Activated B cell treated with CpG ODN at 0.5 μM for 24 hours (primary cell): ENCODE measurements at regions not wholly inside any gene's neighbourhood (a gene's known extent, or its start where the extent isn't known, plus 50 kb on each side); places are given as distances from the start of the nearest gene placed in this dataset.
"Not testable (repeated sequence)": the region's sequence is repeated elsewhere in the genome, so short reads cannot be mapped to it uniquely, and the experiment has no call there.

Experiments
- ATAC-seq: fragments of 200-7000 bp; cut with Tn5 transposase; one replicate; pipeline ENCODE4 v1.10.0; 2021; ENCODE audit warnings: low read depth, mild to moderate bottlenecking, moderate library complexity
- CTCF ChIA-PET: fragments of 350-600 bp; sonication (Branson Sonifier 250); formaldehyde crosslinking; loops from one replicate; lab custom pipeline; 2021; ENCODE audit warnings: antibody characterized with exemption; lab: Charles Lee
- POLR2A ChIA-PET: fragments of 350-600 bp; sonication (Branson Sonifier 250); formaldehyde crosslinking; loops from one replicate; lab custom pipeline; 2021; ENCODE audit warnings: antibody characterized with exemption; lab: Charles Lee
- DNase-seq: peaks from one replicate; pipeline ENCODE4 v3.0.0; 2022
- H3K27ac Mint-ChIP-seq: one replicate; pipeline ENCODE4 v1.8.0; 2020; ENCODE audit warnings: mixed read lengths
- H3K27me3 Mint-ChIP-seq: one replicate; pipeline ENCODE4 v1.8.0; 2021; ENCODE audit warnings: mixed read lengths
- H3K36me3 Mint-ChIP-seq: one replicate; pipeline ENCODE4 v1.8.0; 2021; ENCODE audit warnings: low read depth, mixed read lengths
- H3K4me1 Mint-ChIP-seq: one replicate; pipeline ENCODE4 v1.8.0; 2021; ENCODE audit warnings: mixed read lengths
- H3K4me3 Mint-ChIP-seq: one replicate; pipeline ENCODE4 v1.8.0; 2020; ENCODE audit warnings: mild to moderate bottlenecking, mixed read lengths
- H3K9me3 Mint-ChIP-seq: one replicate; pipeline ENCODE4 v1.8.0; 2020; ENCODE audit warnings: mixed read lengths
- intact Hi-C: fragments of 100-400 bp; cut with micrococcal nuclease; formaldehyde crosslinking; loops from one replicate; pipeline ENCODE4 v1.15.1; 2024
- TF ChIP-seq, protein P1 (sequence below): fragments of 200-600 bp; IDR thresholded peaks from one replicate; pipeline ENCODE4 v1.8.0; 2022; ENCODE audit warnings: antibody characterized with exemption, mild to moderate bottlenecking

DNA sequence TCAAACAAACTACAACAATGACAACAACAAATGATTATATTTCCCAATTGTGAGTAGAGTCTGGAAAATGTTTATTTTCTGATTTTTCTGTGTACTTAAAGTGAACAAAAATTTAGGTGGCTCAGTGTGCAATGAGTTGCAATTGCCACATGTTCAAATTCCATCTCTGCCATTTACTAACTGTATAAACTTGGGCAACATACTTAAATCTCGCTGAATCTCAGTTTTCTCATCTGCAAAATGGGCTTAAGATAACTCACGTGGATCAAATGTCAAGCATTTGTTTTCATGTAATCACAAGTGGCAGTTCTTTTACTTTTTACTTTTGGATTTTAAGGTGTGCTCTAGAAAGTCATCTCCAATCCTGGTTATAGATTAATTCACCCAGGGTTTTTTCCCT is 416.8 kb upstream of the HNRNPA3 start:
- H3K9me3 Mint-ChIP-seq, result no peaks in the 10 kb centered on the region
- no peak overlapping the region for H3K4me3 Mint-ChIP-seq
- no peaks in the 10 kb centered on the region for H3K36me3 Mint-ChIP-seq
- intact Hi-C loops, result no loop called here
- ChIA-PET POLR2A (no interaction called here), CTCF (no interaction called here)
- TF ChIP-seq, protein P1, sequence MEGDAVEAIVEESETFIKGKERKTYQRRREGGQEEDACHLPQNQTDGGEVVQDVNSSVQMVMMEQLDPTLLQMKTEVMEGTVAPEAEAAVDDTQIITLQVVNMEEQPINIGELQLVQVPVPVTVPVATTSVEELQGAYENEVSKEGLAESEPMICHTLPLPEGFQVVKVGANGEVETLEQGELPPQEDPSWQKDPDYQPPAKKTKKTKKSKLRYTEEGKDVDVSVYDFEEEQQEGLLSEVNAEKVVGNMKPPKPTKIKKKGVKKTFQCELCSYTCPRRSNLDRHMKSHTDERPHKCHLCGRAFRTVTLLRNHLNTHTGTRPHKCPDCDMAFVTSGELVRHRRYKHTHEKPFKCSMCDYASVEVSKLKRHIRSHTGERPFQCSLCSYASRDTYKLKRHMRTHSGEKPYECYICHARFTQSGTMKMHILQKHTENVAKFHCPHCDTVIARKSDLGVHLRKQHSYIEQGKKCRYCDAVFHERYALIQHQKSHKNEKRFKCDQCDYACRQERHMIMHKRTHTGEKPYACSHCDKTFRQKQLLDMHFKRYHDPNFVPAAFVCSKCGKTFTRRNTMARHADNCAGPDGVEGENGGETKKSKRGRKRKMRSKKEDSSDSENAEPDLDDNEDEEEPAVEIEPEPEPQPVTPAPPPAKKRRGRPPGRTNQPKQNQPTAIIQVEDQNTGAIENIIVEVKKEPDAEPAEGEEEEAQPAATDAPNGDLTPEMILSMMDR, result no peak
- no peak overlapping the region for H3K27ac Mint-ChIP-seq
- ATAC-seq (no peak), DNase-seq (no peak)
- H3K27me3 Mint-ChIP-seq, result peaks cover 4% of the 10 kb centered on the region
- no peaks in the 10 kb centered on the region for H3K4me1 Mint-ChIP-seq

DNA sequence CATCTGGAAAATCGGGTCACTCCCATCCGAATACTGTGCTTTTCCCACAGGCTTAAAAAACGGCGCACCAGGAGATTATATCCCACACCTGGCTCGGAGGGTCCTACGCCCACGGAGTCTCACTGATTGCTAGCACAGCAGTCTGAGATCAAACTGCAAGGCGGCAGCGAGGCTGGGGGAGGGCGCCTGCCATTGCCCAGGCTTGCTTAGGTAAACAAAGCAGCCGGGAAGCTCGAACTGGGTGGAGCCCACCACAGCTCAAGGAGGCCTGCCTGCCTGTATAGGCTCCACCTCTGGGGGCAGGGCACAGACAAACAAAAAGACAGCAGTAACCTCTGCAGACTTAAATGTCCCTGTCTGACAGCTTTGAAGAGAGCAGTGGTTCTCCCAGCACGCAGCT is 415.9 kb upstream of the HNRNPA3 start:
- POLR2A ChIA-PET, ATAC-seq, DNase-seq, H3K9me3 Mint-ChIP-seq, H3K36me3 Mint-ChIP-seq, H3K4me3 Mint-ChIP-seq, H3K27me3 Mint-ChIP-seq, intact Hi-C loops, CTCF ChIA-PET, H3K4me1 Mint-ChIP-seq, H3K27ac Mint-ChIP-seq: not testable (repeated sequence)

DNA sequence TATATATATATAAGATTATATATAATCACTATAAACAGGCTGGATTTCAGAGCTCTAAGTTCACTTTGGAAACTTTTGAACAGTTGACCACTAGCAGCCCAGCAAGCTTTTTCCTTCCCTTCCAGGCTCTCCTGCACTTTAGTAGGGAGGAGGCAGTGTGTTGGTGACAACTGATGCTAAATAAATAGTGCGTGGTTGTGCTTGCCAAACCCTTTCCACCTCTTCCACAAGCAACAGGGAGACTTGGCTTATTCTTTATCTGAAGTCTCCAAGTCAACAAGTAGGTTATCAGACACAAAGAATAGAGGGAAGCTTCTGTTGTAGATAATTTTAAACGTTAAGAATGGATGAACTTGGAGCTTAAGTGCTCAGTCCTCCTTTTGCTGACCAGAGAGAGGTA is 408.2 kb upstream of the HNRNPA3 start:
- ATAC-seq, result no peak
- H3K4me1 Mint-ChIP-seq, result no peaks in the 10 kb centered on the region
- intact Hi-C loops, result no loop called here
- TF ChIP-seq, protein P1, result no peak
- H3K4me3 Mint-ChIP-seq, result no peak overlapping the region
- H3K9me3 Mint-ChIP-seq, result no peaks in the 10 kb centered on the region
- ChIA-PET CTCF (interaction anchor here (1.7 kb wide), 1 partner anchor 9 kb away, joined by 8 read pairs; no protein-coding TSS in a partner anchor), POLR2A (interaction anchor here (0.7 kb wide), 1 partner anchor 132 kb away, joined by 4 read pairs; no protein-coding TSS in a partner anchor)
- no peaks in the 10 kb centered on the region for H3K36me3 Mint-ChIP-seq
- H3K27me3 Mint-ChIP-seq, result no peaks in the 10 kb centered on the region
- no peak for DNase-seq
- H3K27ac Mint-ChIP-seq, result no peak overlapping the region

DNA sequence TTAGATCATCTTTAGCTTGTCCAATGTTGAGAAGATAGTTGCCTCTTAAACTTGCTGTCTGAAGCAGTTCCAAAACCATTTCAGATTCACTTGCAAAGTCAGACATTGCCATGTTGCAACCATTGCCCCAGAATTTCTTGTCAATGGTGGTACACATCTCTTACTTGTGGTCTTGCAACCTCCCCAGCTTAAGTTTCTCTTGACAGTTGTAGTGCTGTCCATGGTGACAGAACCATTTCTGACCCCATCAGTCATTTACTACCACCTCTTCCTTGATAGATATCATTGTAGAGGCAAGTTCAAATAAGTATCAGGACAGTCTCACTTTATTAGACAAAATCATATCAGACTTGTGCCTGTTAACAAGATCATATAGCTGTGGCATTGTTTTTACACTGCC is 407.2 kb upstream of the HNRNPA3 start:
- intact Hi-C loops, result no loop called here
- Mint-ChIP-seq H3K4me3 (no peak overlapping the region), H3K27ac (no peak overlapping the region), H3K9me3 (no peaks in the 10 kb centered on the region), H3K4me1 (no peaks in the 10 kb centered on the region), H3K27me3 (no peaks in the 10 kb centered on the region), H3K36me3 (no peaks in the 10 kb centered on the region)
- TF ChIP-seq, protein P1, result no peak
- CTCF ChIA-PET, result interaction anchor here (1.7 kb wide), 1 partner anchor 9 kb away, joined by 8 read pairs; no protein-coding TSS in a partner anchor
- ATAC-seq (no peak), DNase-seq (no peak)
- POLR2A ChIA-PET, result no interaction called here

DNA sequence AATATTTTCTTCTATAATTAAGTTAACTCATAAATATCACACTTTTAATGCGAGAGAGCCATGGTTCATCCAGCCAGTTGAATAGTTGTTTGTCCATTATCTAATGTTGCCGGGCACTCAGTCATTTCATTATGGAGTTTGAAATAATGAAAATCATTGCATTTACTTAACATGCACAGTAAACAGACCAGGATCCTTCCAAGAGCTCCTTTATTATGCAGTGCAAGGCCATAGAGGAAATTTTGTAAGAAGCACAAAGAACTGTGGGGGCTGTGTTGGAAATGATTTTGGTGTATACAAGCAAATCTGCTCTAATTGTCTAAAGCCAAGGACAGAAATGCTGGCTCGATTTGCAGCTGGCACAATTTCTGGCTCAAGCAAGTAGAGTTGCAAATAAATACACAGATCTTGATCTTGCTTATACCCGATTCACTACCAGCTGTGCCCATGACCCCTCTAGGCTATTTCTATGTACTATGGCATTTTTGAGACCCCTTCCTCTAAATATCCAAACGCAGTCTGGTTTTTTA is 400.3 kb upstream of the HNRNPA3 start:
- no peaks in the 10 kb centered on the region for H3K36me3 Mint-ChIP-seq
- peaks cover 2% of the 10 kb centered on the region for H3K4me1 Mint-ChIP-seq
- no peaks in the 10 kb centered on the region for H3K9me3 Mint-ChIP-seq
- TF ChIP-seq, protein P1, result no peak
- H3K27ac Mint-ChIP-seq, result no peak overlapping the region
- no peak overlapping the region for H3K4me3 Mint-ChIP-seq
- ATAC-seq, result no peak
- CTCF ChIA-PET, result interaction anchor here (0.9 to 2.7 kb wide), 3 partner anchors 130 to 685 kb away, joined by 3 to 13 read pairs (median 8); no protein-coding TSS in a partner anchor
- intact Hi-C loops, result loop anchor here (5.0 kb wide), 1 partner anchor 160 kb away; no protein-coding TSS in a partner anchor
- POLR2A ChIA-PET, result no interaction called here
- no peak for DNase-seq
- no peaks in the 10 kb centered on the region for H3K27me3 Mint-ChIP-seq
